ENCODE measurements at regions not wholly inside any gene's neighbourhood (a gene's known extent, or its start where the extent isn't known, plus 50 kb on each side); places are given as distances from the start of the nearest gene placed in this dataset.

DNA sequence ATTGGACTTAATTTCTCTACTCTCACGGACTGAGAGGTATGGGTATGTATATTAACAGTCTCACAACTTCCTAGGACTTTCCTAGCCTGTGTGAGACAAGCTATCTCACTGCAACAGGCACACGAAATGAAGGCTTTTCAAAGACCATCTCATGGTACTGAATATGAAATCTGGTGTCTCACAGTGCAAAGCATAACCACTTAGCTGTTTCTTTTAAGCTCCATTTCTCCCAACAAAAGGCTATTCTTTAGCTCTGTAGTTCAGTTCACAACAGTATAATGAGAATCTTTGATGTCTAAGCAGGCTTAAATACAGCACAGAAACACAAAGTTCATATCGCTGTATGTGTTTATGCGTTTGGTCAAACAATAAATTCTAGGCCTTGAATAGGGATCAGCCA, 116.2 kb upstream of the PCDH18 start:
- Histone ChIP-seq H3K4me1 (ENCODE audit: control insufficient read depth, insufficient read depth, low read length) (no peaks in the 10 kb centered on the region), H3K36me3 (ENCODE audit: control insufficient read depth in 2 of 2, insufficient read depth in 1 of 2, low read length in 2 of 2) (no peaks in the 10 kb centered on the region), H3K27ac (ENCODE audit: extremely low read depth, low read depth, low read length) (no peak overlapping the region), H3K9me3 (ENCODE audit: control insufficient read depth, insufficient read depth, low read depth, low read length) (no peaks in the 10 kb centered on the region), H3K4me3 (ENCODE audit: low read depth, low read length) (no peak overlapping the region)
- POLR2A ChIA-PET, result no interaction called here
- CTCF ChIA-PET, result no interaction called here
- TF ChIP-seq ZNF776 (tag by site-specific recombination; IDR thresholded peaks at IDR 0.05; ENCODE audit: borderline replicate concordance), result no peak
- TF ChIP-seq ZFP37 (tag by site-specific recombination; IDR thresholded peaks at IDR 0.05), result no peak
- no peak for TF ChIP-seq ZNF837 (tag by site-specific recombination; IDR thresholded peaks at IDR 0.05)
- TF ChIP-seq, protein P1, sequence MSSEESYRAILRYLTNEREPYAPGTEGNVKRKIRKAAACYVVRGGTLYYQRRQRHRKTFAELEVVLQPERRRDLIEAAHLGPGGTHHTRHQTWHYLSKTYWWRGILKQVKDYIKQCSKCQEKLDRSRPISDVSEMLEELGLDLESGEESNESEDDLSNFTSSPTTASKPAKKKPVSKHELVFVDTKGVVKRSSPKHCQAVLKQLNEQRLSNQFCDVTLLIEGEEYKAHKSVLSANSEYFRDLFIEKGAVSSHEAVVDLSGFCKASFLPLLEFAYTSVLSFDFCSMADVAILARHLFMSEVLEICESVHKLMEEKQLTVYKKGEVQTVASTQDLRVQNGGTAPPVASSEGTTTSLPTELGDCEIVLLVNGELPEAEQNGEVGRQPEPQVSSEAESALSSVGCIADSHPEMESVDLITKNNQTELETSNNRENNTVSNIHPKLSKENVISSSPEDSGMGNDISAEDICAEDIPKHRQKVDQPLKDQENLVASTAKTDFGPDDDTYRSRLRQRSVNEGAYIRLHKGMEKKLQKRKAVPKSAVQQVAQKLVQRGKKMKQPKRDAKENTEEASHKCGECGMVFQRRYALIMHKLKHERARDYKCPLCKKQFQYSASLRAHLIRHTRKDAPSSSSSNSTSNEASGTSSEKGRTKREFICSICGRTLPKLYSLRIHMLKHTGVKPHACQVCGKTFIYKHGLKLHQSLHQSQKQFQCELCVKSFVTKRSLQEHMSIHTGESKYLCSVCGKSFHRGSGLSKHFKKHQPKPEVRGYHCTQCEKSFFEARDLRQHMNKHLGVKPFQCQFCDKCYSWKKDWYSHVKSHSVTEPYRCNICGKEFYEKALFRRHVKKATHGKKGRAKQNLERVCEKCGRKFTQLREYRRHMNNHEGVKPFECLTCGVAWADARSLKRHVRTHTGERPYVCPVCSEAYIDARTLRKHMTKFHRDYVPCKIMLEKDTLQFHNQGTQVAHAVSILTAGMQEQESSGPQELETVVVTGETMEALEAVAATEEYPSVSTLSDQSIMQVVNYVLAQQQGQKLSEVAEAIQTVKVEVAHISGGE (tag by site-specific recombination; conservative IDR thresholded peaks at IDR 0.05; ENCODE audit: low read depth), result no peak
- TF ChIP-seq ZNF133 (tag by site-specific recombination; IDR thresholded peaks at IDR 0.05), result no peak
- TF ChIP-seq, protein P2, sequence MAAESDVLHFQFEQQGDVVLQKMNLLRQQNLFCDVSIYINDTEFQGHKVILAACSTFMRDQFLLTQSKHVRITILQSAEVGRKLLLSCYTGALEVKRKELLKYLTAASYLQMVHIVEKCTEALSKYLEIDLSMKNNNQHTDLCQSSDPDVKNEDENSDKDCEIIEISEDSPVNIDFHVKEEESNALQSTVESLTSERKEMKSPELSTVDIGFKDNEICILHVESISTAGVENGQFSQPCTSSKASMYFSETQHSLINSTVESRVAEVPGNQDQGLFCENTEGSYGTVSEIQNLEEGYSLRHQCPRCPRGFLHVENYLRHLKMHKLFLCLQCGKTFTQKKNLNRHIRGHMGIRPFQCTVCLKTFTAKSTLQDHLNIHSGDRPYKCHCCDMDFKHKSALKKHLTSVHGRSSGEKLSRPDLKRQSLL (tag by site-specific recombination; IDR thresholded peaks at IDR 0.05), result no peak
- TF ChIP-seq, protein P3, sequence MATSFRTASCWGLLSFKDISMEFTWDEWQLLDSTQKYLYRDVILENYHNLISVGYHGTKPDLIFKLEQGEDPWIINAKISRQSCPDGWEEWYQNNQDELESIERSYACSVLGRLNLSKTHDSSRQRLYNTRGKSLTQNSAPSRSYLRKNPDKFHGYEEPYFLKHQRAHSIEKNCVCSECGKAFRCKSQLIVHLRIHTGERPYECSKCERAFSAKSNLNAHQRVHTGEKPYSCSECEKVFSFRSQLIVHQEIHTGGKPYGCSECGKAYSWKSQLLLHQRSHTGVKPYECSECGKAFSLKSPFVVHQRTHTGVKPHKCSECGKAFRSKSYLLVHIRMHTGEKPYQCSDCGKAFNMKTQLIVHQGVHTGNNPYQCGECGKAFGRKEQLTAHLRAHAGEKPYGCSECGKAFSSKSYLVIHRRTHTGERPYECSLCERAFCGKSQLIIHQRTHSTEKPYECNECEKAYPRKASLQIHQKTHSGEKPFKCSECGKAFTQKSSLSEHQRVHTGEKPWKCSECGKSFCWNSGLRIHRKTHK (tag by site-specific recombination; IDR thresholded peaks at IDR 0.05), result no peak
- no peak for TF ChIP-seq ZNF785 (tag by site-specific recombination; IDR thresholded peaks at IDR 0.05)

DNA sequence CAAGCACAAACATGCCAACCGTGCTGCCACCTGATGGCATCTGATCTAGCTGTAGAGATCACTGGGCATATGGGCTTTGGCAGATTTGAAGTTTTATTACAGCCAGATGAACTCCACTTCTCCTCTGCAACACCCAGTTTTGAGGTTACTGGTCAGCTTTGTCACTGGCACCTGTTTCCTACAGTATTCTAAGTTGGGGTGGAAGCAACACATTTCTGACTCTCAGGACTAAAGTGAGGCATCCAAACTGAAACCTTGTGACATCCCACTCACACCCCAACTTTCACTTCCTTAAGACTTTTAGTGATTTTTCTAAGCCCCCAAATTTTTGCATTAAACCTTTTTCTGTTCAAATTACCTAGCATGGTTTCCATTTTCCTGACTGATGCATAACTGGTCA, 115.1 kb upstream of the PCDH18 start:
- Histone ChIP-seq H3K27ac (ENCODE audit: extremely low read depth, low read depth, low read length) (no peak overlapping the region), H3K4me3 (ENCODE audit: low read depth, low read length) (no peak overlapping the region), H3K4me1 (ENCODE audit: control insufficient read depth, insufficient read depth, low read length) (no peaks in the 10 kb centered on the region), H3K9me3 (ENCODE audit: control insufficient read depth, insufficient read depth, low read depth, low read length) (no peaks in the 10 kb centered on the region), H3K36me3 (ENCODE audit: control insufficient read depth in 2 of 2, insufficient read depth in 1 of 2, low read length in 2 of 2) (no peaks in the 10 kb centered on the region)
- ChIA-PET POLR2A (no interaction called here), CTCF (no interaction called here)
- no peak for TF ChIP-seq SALL2 (tag by site-specific recombination; IDR thresholded peaks at IDR 0.05; ENCODE audit: borderline replicate concordance)
- no peak for TF ChIP-seq ZFHX2 (tag by site-specific recombination; conservative IDR thresholded peaks at IDR 0.05)
- TF ChIP-seq, protein P4, sequence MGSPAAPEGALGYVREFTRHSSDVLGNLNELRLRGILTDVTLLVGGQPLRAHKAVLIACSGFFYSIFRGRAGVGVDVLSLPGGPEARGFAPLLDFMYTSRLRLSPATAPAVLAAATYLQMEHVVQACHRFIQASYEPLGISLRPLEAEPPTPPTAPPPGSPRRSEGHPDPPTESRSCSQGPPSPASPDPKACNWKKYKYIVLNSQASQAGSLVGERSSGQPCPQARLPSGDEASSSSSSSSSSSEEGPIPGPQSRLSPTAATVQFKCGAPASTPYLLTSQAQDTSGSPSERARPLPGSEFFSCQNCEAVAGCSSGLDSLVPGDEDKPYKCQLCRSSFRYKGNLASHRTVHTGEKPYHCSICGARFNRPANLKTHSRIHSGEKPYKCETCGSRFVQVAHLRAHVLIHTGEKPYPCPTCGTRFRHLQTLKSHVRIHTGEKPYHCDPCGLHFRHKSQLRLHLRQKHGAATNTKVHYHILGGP (tag by site-specific recombination; IDR thresholded peaks at IDR 0.05), result no peak
- no peak for TF ChIP-seq OSR2 (tag by site-specific recombination; IDR thresholded peaks at IDR 0.05)

DNA sequence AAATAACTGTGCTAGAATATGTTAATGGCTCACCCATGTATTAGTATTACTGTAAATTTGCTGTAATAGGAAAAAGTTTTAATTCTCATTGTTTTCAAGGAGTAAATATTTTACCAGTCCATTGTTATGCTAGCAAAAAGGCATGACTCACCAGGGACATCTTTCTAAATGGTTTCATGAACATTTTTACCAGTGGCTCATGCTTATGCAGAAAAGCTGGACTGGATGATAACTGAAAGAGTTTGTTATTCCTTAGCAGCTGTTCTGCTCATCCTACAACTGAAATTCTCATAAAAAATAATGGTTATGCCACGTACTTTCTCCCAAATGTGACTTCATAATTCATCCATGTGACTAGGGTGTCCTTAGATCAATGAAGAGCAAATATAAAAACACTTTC, 111.9 kb upstream of the PCDH18 start:
- POLR2A ChIA-PET, result no interaction called here
- CTCF ChIA-PET, result no interaction called here
- TF ChIP-seq, protein P5, sequence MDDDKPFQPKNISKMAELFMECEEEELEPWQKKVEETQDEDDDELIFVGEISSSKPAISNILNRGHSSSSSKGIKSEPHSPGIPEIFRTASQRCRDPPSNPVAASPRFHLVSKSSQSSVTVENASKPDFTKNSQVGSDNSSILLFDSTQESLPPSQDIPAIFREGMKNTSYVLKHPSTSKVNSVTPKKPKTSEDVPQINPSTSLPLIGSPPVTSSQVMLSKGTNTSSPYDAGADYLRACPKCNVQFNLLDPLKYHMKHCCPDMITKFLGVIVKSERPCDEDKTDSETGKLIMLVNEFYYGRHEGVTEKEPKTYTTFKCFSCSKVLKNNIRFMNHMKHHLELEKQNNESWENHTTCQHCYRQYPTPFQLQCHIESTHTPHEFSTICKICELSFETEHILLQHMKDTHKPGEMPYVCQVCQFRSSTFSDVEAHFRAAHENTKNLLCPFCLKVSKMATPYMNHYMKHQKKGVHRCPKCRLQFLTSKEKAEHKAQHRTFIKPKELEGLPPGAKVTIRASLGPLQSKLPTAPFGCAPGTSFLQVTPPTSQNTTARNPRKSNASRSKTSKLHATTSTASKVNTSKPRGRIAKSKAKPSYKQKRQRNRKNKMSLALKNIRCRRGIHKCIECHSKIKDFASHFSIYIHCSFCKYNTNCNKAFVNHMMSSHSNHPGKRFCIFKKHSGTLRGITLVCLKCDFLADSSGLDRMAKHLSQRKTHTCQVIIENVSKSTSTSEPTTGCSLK (tag by site-specific recombination; IDR thresholded peaks at IDR 0.05), result no peak
- TF ChIP-seq, protein P6, sequence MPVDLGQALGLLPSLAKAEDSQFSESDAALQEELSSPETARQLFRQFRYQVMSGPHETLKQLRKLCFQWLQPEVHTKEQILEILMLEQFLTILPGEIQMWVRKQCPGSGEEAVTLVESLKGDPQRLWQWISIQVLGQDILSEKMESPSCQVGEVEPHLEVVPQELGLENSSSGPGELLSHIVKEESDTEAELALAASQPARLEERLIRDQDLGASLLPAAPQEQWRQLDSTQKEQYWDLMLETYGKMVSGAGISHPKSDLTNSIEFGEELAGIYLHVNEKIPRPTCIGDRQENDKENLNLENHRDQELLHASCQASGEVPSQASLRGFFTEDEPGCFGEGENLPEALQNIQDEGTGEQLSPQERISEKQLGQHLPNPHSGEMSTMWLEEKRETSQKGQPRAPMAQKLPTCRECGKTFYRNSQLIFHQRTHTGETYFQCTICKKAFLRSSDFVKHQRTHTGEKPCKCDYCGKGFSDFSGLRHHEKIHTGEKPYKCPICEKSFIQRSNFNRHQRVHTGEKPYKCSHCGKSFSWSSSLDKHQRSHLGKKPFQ (tag by site-specific recombination; IDR thresholded peaks at IDR 0.05), result no peak
- TF ChIP-seq ZNF138 (tag by site-specific recombination; IDR thresholded peaks at IDR 0.05; ENCODE audit: borderline replicate concordance), result no peak
- no peak for TF ChIP-seq ZNF174 (tag by site-specific recombination; IDR thresholded peaks at IDR 0.05)
- TF ChIP-seq, protein P7, sequence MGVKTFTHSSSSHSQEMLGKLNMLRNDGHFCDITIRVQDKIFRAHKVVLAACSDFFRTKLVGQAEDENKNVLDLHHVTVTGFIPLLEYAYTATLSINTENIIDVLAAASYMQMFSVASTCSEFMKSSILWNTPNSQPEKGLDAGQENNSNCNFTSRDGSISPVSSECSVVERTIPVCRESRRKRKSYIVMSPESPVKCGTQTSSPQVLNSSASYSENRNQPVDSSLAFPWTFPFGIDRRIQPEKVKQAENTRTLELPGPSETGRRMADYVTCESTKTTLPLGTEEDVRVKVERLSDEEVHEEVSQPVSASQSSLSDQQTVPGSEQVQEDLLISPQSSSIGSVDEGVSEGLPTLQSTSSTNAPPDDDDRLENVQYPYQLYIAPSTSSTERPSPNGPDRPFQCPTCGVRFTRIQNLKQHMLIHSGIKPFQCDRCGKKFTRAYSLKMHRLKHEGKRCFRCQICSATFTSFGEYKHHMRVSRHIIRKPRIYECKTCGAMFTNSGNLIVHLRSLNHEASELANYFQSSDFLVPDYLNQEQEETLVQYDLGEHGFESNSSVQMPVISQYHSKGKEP (tag by site-specific recombination; IDR thresholded peaks at IDR 0.05), result no peak
- TF ChIP-seq ZNF416 (tag by site-specific recombination; IDR thresholded peaks at IDR 0.05), result no peak
- TF ChIP-seq ZNF133 (tag by site-specific recombination; IDR thresholded peaks at IDR 0.05), result no peak

More for the DNA sequence above, 111.9 kb upstream of the PCDH18 start:
- H3K4me3 ChIP-seq (ENCODE audit: low read depth, low read length), result no peak overlapping the region
- no peak overlapping the region for H3K27ac ChIP-seq (ENCODE audit: extremely low read depth, low read depth, low read length)
- H3K36me3 ChIP-seq (ENCODE audit: control insufficient read depth in 2 of 2, insufficient read depth in 1 of 2, low read length in 2 of 2), result no peaks in the 10 kb centered on the region
- H3K4me1 ChIP-seq (ENCODE audit: control insufficient read depth, insufficient read depth, low read length), result no peaks in the 10 kb centered on the region
- no peaks in the 10 kb centered on the region for H3K9me3 ChIP-seq (ENCODE audit: control insufficient read depth, insufficient read depth, low read depth, low read length)

Measured in HEK293 (cell line).